NT2/D1 (cell line): ENCODE measurements at regions not wholly inside any gene's neighbourhood (a gene's known extent, or its start where the extent isn't known, plus 50 kb on each side); places are given as distances from the start of the nearest gene placed in this dataset.

ENCODE experiments used
- SUZ12 ChIP-seq: IDR thresholded peaks from 2 replicates; pipeline ENCODE4 v1.6.1; 2011; ENCODE audit not compliant: insufficient read length, insufficient read depth; ENCODE audit errors: extremely low read depth
- ZNF274 ChIP-seq: IDR thresholded peaks from 2 replicates; pipeline ENCODE4 v1.6.1; 2011; ENCODE audit warnings: mild to moderate bottlenecking, low read depth, low read length

- TF ChIP-seq ZNF274 (no peak), SUZ12 (no peak)
Observed at GRCh38 chr2:142756430-142756829, 121.0 kb upstream of the KYNU start.
